ENCODE measurements at regions not wholly inside any gene's neighbourhood (a gene's known extent, or its start where the extent isn't known, plus 50 kb on each side); places are given as distances from the start of the nearest gene placed in this dataset.

GRCh38 chr12:61037792-61038191 is 1222.4 kb upstream of the USP15 start:
- no peak for TF ChIP-seq POLR2A (IDR thresholded peaks at IDR 0.05; ENCODE audit: low read depth, low read length)
- TF ChIP-seq TAF1 (IDR thresholded peaks at IDR 0.05; ENCODE audit: low read depth, low read length), result no peak
- no peak for TF ChIP-seq POLR2AphosphoS5 (IDR thresholded peaks at IDR 0.05; ENCODE audit: low read depth, low read length)
- TF ChIP-seq POU2F2 (IDR thresholded peaks at IDR 0.05; ENCODE audit: low read depth, low read length), result no peak
